Epithelial cell of esophagus (primary cell): ENCODE measurements at regions not wholly inside any gene's neighbourhood (a gene's known extent, or its start where the extent isn't known, plus 50 kb on each side); places are given as distances from the start of the nearest gene placed in this dataset.

Experiments used
- DNase-seq: peaks from one replicate; pipeline ENCODE4 v3.0.0; 2010; ENCODE audit warnings: low read depth
- H3K4me3 ChIP-seq: 2 replicates; pipeline ENCODE4 v1.5.1; 2011; ENCODE audit warnings: mild to moderate bottlenecking, low read length, control low read depth
- TF ChIP-seq, protein P1 (sequence below): IDR thresholded peaks from 2 replicates; pipeline ENCODE4 v1.5.1; 2011; ENCODE audit warnings: low read depth, mild to moderate bottlenecking, low read length, control low read depth, inconsistent platforms; ENCODE audit not compliant: insufficient read depth; ENCODE audit errors: missing control alignments

DNA sequence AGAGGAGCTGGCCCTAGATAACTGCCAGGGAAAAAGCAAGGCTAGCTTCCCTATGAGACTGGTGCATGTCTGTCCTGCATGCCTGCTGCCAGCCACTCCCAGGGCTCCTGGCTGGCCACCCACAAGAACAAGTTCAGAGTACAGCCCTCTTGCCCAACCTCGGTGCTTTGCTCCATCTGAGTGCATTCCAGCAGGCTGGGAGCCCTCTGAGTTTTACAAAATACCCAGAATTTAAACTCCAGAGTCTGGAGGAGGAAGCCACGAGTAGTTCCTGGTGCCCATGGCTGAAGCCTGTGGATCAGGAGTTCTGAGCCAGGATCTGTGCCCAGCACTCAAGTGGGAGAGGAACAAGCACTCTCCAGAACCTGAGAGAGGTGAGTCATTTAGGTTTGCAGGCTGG lies 111.6 kb downstream of the MAGEE2 start:
- no peak overlapping the region for H3K4me3 ChIP-seq
- TF ChIP-seq, protein P1, sequence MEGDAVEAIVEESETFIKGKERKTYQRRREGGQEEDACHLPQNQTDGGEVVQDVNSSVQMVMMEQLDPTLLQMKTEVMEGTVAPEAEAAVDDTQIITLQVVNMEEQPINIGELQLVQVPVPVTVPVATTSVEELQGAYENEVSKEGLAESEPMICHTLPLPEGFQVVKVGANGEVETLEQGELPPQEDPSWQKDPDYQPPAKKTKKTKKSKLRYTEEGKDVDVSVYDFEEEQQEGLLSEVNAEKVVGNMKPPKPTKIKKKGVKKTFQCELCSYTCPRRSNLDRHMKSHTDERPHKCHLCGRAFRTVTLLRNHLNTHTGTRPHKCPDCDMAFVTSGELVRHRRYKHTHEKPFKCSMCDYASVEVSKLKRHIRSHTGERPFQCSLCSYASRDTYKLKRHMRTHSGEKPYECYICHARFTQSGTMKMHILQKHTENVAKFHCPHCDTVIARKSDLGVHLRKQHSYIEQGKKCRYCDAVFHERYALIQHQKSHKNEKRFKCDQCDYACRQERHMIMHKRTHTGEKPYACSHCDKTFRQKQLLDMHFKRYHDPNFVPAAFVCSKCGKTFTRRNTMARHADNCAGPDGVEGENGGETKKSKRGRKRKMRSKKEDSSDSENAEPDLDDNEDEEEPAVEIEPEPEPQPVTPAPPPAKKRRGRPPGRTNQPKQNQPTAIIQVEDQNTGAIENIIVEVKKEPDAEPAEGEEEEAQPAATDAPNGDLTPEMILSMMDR = no peak
- no peak for DNase-seq

DNA sequence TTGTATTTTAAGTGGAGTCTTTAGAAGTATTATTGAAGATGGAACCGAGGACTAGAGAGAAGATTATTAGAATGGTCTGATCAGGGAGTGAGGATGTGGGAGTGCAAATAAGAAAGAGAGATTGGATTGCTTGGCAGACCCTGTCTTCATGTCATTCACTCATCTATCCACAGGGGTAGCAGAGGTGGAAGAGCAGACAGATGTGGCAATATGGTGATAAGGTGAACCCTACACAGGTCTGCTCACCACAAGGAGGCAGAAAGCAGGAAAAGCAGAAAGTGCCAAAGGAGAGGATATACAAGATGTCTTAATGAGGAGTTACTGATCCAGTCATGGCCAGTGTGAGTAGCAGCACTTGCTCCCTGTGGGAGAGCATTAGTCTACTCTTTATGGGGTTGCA lies 129.4 kb downstream of the MAGEE2 start:
- no peak overlapping the region for H3K4me3 ChIP-seq
- no peak for DNase-seq
- TF ChIP-seq, protein P1 = no peak

DNA sequence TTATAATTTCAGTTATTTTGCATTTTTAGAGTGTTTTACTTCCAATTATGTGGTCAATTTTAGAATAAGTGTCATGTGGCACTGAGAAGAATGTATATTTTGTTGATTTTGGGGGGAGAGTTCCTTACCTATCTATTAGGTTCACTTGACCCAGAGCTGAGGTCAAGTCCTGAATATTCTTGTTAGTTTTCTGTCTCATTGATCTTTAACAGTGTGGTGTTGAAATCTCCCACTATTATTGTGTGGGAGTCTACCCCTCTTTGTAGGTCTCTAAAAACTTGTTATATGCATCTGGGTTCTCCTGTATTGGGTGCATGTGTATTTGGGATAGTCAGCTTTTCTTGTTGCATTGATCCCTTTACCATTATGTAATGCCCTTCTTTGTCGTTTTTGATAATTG lies 127.0 kb upstream of the ZDHHC15 start:
- no peak for DNase-seq
- no peak overlapping the region for H3K4me3 ChIP-seq
- TF ChIP-seq, protein P1 = no peak

DNA sequence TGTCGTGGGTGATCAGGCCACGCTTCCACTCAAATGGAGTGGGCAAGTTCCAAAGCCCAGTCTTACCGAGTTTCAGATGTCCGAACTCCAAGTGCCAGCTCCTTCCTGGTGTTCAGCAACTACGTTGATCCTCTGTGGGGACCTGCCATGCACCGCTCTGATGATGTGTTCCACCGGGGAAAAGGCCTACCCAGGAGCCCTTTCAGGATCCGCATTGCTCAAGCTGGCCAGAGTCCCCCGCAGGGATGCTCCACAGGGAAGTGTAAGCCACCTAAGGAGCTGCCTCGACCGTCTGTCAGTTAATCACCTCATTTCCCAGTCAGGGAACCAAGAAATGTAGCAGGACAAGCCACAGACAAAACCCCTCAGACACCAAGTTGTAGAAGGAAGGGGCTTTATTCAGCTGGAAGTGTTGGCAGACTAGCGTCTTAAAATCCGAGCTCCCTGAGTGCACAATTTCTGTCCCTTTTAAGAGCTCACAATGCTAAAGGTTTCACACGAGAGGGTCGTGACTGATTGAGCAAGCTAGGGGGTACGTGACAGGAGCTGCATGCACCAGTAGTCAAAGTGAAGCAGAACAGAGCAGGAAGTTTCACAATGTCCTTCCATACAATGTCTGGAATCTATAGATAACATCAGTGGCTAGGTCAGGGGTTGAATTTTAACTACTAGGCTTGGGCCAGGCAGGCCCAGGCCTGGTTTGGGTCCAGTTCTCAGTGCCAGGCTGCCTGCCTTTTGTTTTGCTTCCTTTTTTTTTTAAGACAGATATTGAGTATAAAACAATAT lies 126.2 kb upstream of the ZDHHC15 start:
- TF ChIP-seq, protein P1 = no peak
- DNase-seq = no peak

DNA sequence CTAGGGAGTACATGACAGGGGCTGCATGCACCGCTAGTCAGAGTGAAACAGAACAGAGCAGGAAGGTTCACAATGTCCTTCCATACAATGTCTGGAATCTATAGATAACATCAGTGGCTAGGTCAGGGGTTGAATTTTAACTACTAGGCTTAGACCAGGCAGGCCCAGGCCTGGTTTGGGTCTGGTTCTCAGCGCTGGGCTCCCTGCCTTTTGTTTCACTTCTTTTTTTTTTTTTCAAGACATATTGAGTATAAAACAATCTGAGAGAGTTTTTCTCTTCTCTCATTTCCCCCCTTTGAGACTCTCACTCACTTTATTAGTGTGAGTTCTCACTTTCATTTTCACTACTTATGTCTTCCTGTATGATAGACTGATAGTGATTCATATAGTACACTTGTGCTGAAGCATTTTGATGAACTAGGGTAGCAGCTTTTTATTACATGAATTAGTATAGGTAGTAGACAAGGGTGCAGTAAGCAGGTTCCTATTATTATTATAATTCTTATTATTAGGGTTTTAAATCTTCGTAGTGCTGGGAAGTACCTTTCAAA lies 120.0 kb upstream of the ZDHHC15 start:
- H3K4me3 ChIP-seq = no peak overlapping the region
- TF ChIP-seq, protein P1 = no peak
- DNase-seq = no peak

More for the DNA sequence above, 126.2 kb upstream of the ZDHHC15 start:
- no peak overlapping the region for H3K4me3 ChIP-seq

DNA sequence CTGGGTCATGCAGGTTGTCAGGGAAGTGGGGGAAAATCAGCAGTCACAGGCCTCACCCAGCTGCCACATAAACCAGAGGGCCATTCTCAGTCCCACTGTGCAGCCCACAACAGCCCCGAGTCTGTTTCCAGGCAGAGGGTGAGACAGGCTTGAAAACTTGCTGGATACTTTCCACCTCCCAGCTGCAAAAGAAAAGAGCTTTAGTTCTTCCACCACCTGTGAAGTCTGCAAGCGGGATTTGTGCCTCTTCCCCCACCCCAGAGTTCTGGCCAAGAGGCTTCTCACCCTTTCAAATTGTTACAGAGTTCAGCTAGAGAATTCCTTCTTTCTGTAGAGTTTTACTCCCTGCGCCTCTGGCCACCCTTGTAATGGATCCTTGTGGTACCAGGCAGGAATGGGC lies 115.5 kb upstream of the ZDHHC15 start:
- DNase-seq = no peak
- TF ChIP-seq, protein P1 = no peak

DNA sequence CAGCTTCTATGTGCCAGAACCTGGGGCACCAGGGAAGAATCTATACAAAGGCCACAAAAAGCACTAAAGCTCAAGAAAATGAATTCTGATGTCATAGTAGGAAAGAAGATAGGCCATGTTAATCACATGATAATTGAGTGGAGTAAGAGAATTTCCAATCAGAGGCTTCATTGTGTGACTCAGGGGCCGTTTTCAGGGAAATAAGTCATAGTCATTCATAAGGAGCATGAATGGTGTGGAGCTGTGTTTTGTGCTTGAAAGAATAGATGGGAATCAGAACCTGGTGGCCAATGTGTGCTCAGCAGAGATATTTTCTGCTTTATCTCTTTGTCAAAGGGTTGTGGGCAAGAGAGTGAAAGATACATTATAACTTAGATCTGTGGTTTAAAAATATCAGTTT lies 102.4 kb upstream of the ZDHHC15 start:
- DNase-seq = no peak
- TF ChIP-seq, protein P1 = no peak
- no peak overlapping the region for H3K4me3 ChIP-seq

More for the DNA sequence above, 115.5 kb upstream of the ZDHHC15 start:
- no peak overlapping the region for H3K4me3 ChIP-seq
